Stimulated activated naive CD8-positive, alpha-beta T cell treated with anti-CD3 and anti-CD28 coated beads, Interleukin-15, Interleukin-2, amounts not matched to agents 100 U/mL and 50 U/mL, for 24 hours (primary cell): ENCODE measurements at regions not wholly inside any gene's neighbourhood (a gene's known extent, or its start where the extent isn't known, plus 50 kb on each side); places are given as distances from the start of the nearest gene placed in this dataset.

ENCODE experiments used
- ATAC-seq: fragments of 150-1000 bp; cut with Tn5 transposase; one replicate; pipeline ENCODE4 v1.10.0; 2021
- DNase-seq: peaks from one replicate; pipeline ENCODE4 v3.0.0; 2021

DNA sequence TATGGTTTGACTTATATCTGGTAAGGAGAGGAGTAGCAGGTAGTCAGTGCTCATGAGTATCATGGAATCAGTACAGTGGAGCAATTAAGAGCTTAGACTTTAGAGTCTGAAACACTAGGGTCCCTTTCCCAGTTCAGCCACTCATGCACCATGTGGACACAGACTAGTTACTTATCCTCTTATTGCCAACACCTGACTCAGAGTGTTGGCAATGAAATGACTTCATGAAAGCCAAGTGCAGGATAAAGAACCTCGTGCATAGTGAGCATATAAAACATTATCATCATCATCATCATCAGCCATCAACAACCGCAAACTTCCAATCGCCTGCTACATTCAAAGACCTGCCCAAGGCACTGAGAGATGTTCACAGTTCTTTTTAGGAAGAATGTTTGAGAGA lies 164.2 kb downstream of the FOXO1 start:
- DNase-seq (no peak), ATAC-seq (no peak)

DNA sequence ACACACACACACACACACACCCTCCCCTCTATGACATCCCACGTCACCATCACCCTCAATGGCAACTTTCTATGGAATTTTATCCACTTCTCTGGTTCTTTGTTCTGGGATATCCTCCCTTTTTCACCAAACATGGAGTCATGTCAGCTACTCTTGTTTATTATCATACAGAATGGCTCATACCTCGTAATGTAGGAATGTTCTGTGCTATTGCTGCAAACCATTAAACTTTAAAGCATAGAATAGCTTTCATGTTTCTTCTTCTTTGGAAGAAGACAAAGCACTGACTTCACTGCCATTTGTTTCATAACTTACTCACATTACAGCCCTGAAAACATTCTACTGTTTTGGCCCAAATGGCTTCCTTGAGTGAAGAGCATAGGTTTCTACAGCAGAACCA lies 163.4 kb downstream of the FOXO1 start:
- no peak for DNase-seq
- no peak for ATAC-seq

DNA sequence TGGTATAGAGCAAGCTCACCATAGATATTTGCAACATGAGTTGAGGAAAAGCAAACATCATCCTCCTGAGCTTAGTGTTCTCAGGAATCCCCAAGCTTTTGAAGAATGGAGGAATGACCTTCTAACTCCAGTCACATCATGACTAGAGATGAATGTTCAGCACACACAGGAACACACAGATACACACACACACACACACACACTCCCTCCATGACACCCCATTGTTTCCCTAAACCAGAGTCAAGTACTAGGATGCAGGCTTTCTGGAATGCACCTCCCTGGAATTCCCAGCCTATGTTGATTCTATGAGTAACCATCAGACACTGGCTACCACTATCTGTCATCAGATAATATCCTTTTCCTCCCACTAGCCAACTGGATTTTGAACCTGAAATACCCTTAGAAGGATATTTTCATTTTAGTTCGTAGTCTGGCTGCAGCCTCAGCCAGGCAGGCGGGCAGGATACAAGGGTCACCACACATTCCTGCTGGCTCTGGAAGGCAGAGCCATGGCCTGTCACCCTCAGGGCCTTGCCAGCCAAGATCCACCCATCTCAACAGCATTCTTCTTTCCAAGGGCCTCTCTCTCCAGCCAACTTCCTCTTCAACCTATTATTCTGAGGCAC lies 162.4 kb downstream of the FOXO1 start:
- DNase-seq, result no peak
- peak; percentile 20 for ATAC-seq

DNA sequence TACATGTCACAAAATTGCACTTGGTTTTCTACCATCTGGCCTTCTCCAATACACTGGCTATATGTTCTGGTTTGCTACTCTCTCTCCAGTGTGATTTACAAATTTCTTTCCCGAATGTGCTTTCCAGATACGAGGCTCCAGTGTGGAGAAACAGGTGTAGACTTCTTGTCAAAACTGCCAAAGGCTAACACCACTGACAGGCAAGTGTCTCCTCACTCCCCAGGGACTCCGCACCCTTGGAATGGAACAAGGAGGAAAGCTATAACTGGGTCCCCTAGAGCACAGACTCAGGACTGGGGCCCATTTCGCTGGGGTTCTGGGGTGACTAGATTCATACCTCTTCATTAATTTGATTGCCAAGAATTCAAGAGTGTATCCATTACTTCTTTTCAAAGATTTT lies 161.8 kb downstream of the FOXO1 start:
- ATAC-seq, result no peak
- DNase-seq, result no peak

DNA sequence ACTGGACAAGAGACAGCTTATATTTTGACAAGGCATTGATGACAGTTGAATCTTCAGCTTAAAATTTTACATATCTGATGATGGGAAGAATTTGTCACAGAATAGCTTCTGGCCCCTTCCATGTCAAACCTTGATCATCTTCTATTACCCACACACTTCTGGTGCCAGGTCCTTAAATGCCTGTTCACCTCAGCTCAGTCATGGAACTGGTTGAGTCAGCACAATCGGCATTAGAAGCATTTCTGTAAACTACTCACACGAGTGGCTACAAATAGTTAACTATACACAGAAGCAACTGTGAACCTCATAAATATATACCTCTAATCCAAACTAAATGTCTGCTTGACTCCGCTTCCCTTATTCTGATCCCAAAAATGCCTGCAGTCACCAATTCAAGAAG lies 161.2 kb downstream of the FOXO1 start:
- DNase-seq (no peak), ATAC-seq (no peak)
